Mucosa of descending colon (tissue), 3 donors: ENCODE measurements at regions not wholly inside any gene's neighbourhood (a gene's known extent, or its start where the extent isn't known, plus 50 kb on each side); places are given as distances from the start of the nearest gene placed in this dataset.

Source experiments
- ATAC-seq: fragments of 200-7000 bp; cut with Tn5 transposase; one replicate; pipeline ENCODE4 v1.9.1; 2020; ENCODE audit warnings: mild to moderate bottlenecking, moderate library complexity
- DNase-seq, 3 donors: peaks; one replicate each; pipeline ENCODE4 v3.0.0-alpha.2; 2020
- H3K36me3 ChIP-seq: fragments of 200-600 bp; one replicate; pipeline ENCODE4 v1.8.0; 2021; ENCODE audit warnings: low read depth, mild to moderate bottlenecking
- H3K4me1 ChIP-seq: fragments of 200-600 bp; one replicate; pipeline ENCODE4 v1.8.0; 2021; ENCODE audit warnings: low read depth, mild to moderate bottlenecking
- H3K4me3 ChIP-seq: fragments of 200-600 bp; one replicate; pipeline ENCODE4 v1.8.0; 2021; ENCODE audit warnings: mild to moderate bottlenecking
- H3K9me3 ChIP-seq: fragments of 200-600 bp; one replicate; pipeline ENCODE4 v1.8.0; 2021; ENCODE audit warnings: mild to moderate bottlenecking
- CTCF ChIP-seq: fragments of 200-600 bp; IDR thresholded peaks from one replicate; pipeline ENCODE4 v1.8.0; 2022; ENCODE audit warnings: antibody characterized with exemption, mild to moderate bottlenecking
- intact Hi-C, 2 donors: fragments of 100-400 bp; cut with DNase I in 1 of 2; cut with micrococcal nuclease in 1 of 2; formaldehyde crosslinking; loops; one replicate each; pipeline versions ENCODE4 v1.11.0 to v1.11.1; 2022; cut with DNase I, micrococcal nuclease
- donor health status: DM: no; HTN: no; CAD: no; lungs with moderate emphysema.
- donor health status: DM: no; HTN: no; CAD: no.
- donor health status: DM: no; HTN: yes; CAD: no.

- Histone ChIP-seq H3K36me3 (no peaks in the 10 kb centered on the region), H3K9me3 (no peaks in the 10 kb centered on the region), H3K4me1 (no peaks in the 10 kb centered on the region), H3K4me3 (no peak overlapping the region)
- ATAC-seq = no peak
- intact Hi-C loops = no loop called here
- no peak for TF ChIP-seq CTCF
- DNase-seq = no peak
These were observed 206.5 kb upstream of the SH3BP4 start for GRCh38 chr2:234745347-234745746.

GRCh38 chr2:234741976-234742375 is 209.8 kb upstream of the SH3BP4 start:
- Histone ChIP-seq H3K9me3 (no peaks in the 10 kb centered on the region), H3K36me3 (no peaks in the 10 kb centered on the region), H3K4me1 (no peaks in the 10 kb centered on the region), H3K4me3 (no peak overlapping the region)
- no peak for TF ChIP-seq CTCF
- DNase-seq (no peak), ATAC-seq (no peak)
- intact Hi-C loops = no loop called here

DNA sequence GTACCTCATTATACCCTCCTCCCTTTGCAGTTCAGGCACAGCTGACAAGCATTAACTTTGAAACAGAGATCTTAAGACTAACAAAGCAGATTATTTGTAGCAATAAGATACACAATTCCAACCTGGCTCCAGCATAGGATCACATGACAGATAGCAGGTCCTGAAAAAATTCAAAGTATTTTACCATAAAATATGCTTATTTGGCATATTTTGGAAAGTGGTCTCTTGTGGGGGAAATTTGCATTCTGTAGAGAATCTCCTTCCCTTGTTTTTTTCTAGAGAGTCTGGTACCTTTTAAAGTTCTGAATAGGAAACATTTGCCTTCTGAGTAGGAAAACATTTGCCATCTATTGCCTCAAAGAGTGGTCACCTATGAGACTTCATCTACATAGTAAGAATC is 212.8 kb upstream of the SH3BP4 start:
- TF ChIP-seq CTCF = no peak
- H3K4me1 ChIP-seq = no peaks in the 10 kb centered on the region
- H3K4me3 ChIP-seq = no peak overlapping the region
- DNase-seq (no peak), ATAC-seq (no peak)
- intact Hi-C loops = no loop called here
- no peaks in the 10 kb centered on the region for H3K36me3 ChIP-seq
- H3K9me3 ChIP-seq = peaks cover 5% of the 10 kb centered on the region

DNA sequence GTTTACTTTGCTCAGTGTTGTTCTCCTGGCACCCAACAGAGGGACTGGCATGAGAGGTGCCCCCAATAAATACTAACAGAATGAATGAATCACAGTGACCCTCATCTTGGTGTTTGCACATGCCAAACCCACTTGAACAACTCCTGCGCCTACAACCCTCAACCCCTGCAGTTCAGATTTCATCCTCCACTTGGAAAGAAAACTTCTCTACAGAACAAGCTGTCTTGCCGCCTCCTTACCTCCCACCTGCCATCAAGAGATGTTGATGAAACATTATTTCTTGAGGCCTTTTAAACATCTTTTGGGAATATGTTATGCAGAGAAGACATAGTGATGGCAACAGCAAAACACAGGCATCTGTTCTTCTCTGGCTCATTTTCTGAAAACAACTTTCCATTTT is 216.0 kb upstream of the SH3BP4 start:
- no peak for TF ChIP-seq CTCF
- no peak for DNase-seq
- intact Hi-C loops = no loop called here
- H3K9me3 ChIP-seq = peaks cover 5% of the 10 kb centered on the region
- no peaks in the 10 kb centered on the region for H3K4me1 ChIP-seq
- no peaks in the 10 kb centered on the region for H3K36me3 ChIP-seq
- no peak overlapping the region for H3K4me3 ChIP-seq
- no peak for ATAC-seq

GRCh38 chr2:234733795-234734600 is 217.8 kb upstream of the SH3BP4 start:
- no peak for DNase-seq
- intact Hi-C loops = no loop called here
- ATAC-seq = peak; percentile 7
- Histone ChIP-seq H3K36me3 (no peaks in the 10 kb centered on the region), H3K4me3 (no peak overlapping the region), H3K9me3 (peaks cover 5% of the 10 kb centered on the region), H3K4me1 (no peaks in the 10 kb centered on the region)
- no peak for TF ChIP-seq CTCF
